Loucy (cell line): ENCODE measurements at regions not wholly inside any gene's neighbourhood (a gene's known extent, or its start where the extent isn't known, plus 50 kb on each side); places are given as distances from the start of the nearest gene placed in this dataset.

Source experiments
- H2AFZ ChIP-seq: fragments of 200-600 bp; sonication (generic); 2 replicates; pipeline ENCODE4 v1.6.0; 2016; ENCODE audit warnings: antibody characterized with exemption, mild to moderate bottlenecking, low read length, moderate library complexity
- H3F3A ChIP-seq: fragments of 200-600 bp; 2 replicates; pipeline ENCODE4 v1.6.0; 2016; ENCODE audit warnings: antibody characterized with exemption, low read depth, mild to moderate bottlenecking
- H3K27me3 ChIP-seq: fragments of 200-600 bp; sonication (generic); 2 replicates; pipeline ENCODE4 v1.6.1; 2014; ENCODE audit warnings: low read length, mild to moderate bottlenecking; ENCODE audit not compliant: insufficient read depth, poor library complexity, severe bottlenecking
- H3K36me3 ChIP-seq: fragments of 200-600 bp; sonication (generic); 2 replicates; pipeline ENCODE4 v1.6.1; 2016; ENCODE audit warnings: low read length; ENCODE audit not compliant: insufficient read depth
- H3K4me1 ChIP-seq: fragments of 200-600 bp; sonication (generic); 2 replicates; pipeline ENCODE4 v1.5.1; 2014; ENCODE audit warnings: low read length, mild to moderate bottlenecking; ENCODE audit not compliant: insufficient read depth, poor library complexity, severe bottlenecking
- H3K4me2 ChIP-seq: fragments of 200-600 bp; sonication (generic); 2 replicates; pipeline ENCODE4 v1.6.0; 2014; ENCODE audit warnings: antibody characterized with exemption, low read length, low read depth, mild to moderate bottlenecking; ENCODE audit not compliant: poor library complexity, severe bottlenecking
- H3K4me3 ChIP-seq: fragments of 200-600 bp; sonication (generic); 2 replicates; pipeline ENCODE4 v1.5.1; 2014; ENCODE audit warnings: low read length, mild to moderate bottlenecking, mixed read lengths; ENCODE audit not compliant: poor library complexity, severe bottlenecking
- H3K79me2 ChIP-seq: fragments of 200-600 bp; sonication (generic); 2 replicates; pipeline ENCODE4 v1.6.1; 2014; ENCODE audit warnings: low read length; ENCODE audit not compliant: insufficient read depth
- H3K9ac ChIP-seq: fragments of 200-600 bp; sonication (generic); 2 replicates; pipeline ENCODE4 v1.6.0; 2014; ENCODE audit warnings: mild to moderate bottlenecking, low read depth, low read length, moderate library complexity; ENCODE audit not compliant: poor library complexity, severe bottlenecking
- H3K9me2 ChIP-seq: fragments of 200-600 bp; sonication (generic); replicated peaks from 2 replicates; pipeline ENCODE4 v1.6.1; 2016; ENCODE audit warnings: low read depth, low read length, mixed read lengths
- H3K9me3 ChIP-seq: fragments of 200-600 bp; sonication (generic); 2 replicates; pipeline ENCODE4 v1.6.1; 2014; ENCODE audit warnings: mild to moderate bottlenecking, antibody characterized with exemption, low read length, low read depth; ENCODE audit not compliant: insufficient read depth
- H4K20me1 ChIP-seq: fragments of 200-600 bp; sonication (generic); 2 replicates; pipeline ENCODE4 v1.6.0; 2014; ENCODE audit warnings: antibody characterized with exemption, low read length, mild to moderate bottlenecking; ENCODE audit not compliant: insufficient read depth, poor library complexity, severe bottlenecking
- CTCF ChIP-seq: fragments of 200-600 bp; sonication (generic); conservative IDR thresholded peaks from 2 replicates; pipeline ENCODE4 v1.5.1; 2014; ENCODE audit warnings: mild to moderate bottlenecking, antibody characterized with exemption, low read length
- EZH2phosphoT487 ChIP-seq: fragments of 200-600 bp; IDR thresholded peaks from 2 replicates; pipeline ENCODE4 v1.6.1; 2018; ENCODE audit warnings: antibody characterized with exemption, mild to moderate bottlenecking, moderate library complexity, borderline replicate concordance

- Histone ChIP-seq H3K9ac (no peak overlapping the region), H3K27me3 (no peaks in the 10 kb centered on the region), H3K9me2 (no peaks in the 10 kb centered on the region), H2AFZ (peak overlapping the region; percentile 63), H3K4me2 (peak overlapping the region; percentile 66), H3K79me2 (no peaks in the 10 kb centered on the region), H3K4me3 (peak overlapping the region; percentile 46), H4K20me1 (no peaks in the 10 kb centered on the region), H3K36me3 (no peaks in the 10 kb centered on the region), H3F3A (0 out of 2 replicates have a peak, but pooled peaks cover 4% of the 10 kb centered on the region), H3K9me3 (no peaks in the 10 kb centered on the region), H3K4me1 (peaks cover 35% of the 10 kb centered on the region)
- TF ChIP-seq CTCF (no peak), EZH2phosphoT487 (no peak)
Measured at GRCh38 chr7:27032839-27033238, 63.0 kb downstream of the HOXA1 start.

- peak overlapping the region; percentile 66 for H3K4me2 ChIP-seq
- H3K4me3 ChIP-seq = peak overlapping the region; percentile 46
- no peaks in the 10 kb centered on the region for H4K20me1 ChIP-seq
- H3K79me2 ChIP-seq = no peaks in the 10 kb centered on the region
- H3F3A ChIP-seq = 0 out of 2 replicates have a peak, but pooled peaks cover 4% of the 10 kb centered on the region
- TF ChIP-seq EZH2phosphoT487 (no peak), CTCF (no peak)
- H2AFZ ChIP-seq = peak overlapping the region; percentile 77
- no peaks in the 10 kb centered on the region for H3K36me3 ChIP-seq
- no peaks in the 10 kb centered on the region for H3K27me3 ChIP-seq
- H3K9me2 ChIP-seq = no peaks in the 10 kb centered on the region
- no peaks in the 10 kb centered on the region for H3K9me3 ChIP-seq
- peaks cover 38% of the 10 kb centered on the region for H3K4me1 ChIP-seq
- H3K9ac ChIP-seq = peak overlapping the region; percentile 36
Measured at GRCh38 chr7:27031289-27032172, 64.3 kb downstream of the HOXA1 start.

GRCh38 chr7:27030393-27031050 is 65.3 kb downstream of the HOXA1 start:
- no peak for TF ChIP-seq EZH2phosphoT487
- no peak for TF ChIP-seq CTCF
- H3K36me3 ChIP-seq = no peaks in the 10 kb centered on the region
- H3K4me1 ChIP-seq = peaks cover 46% of the 10 kb centered on the region
- no peaks in the 10 kb centered on the region for H3K9me3 ChIP-seq
- H3K4me2 ChIP-seq = peak overlapping the region; percentile 66
- H4K20me1 ChIP-seq = no peaks in the 10 kb centered on the region
- 0 out of 2 replicates have a peak, but pooled peaks cover 4% of the 10 kb centered on the region for H3F3A ChIP-seq
- no peaks in the 10 kb centered on the region for H3K27me3 ChIP-seq
- no peak overlapping the region for H3K4me3 ChIP-seq
- peak overlapping the region; percentile 58; the same call in 1 of the 2 replicates for H2AFZ ChIP-seq
- H3K9ac ChIP-seq = peak overlapping the region; percentile 36
- H3K79me2 ChIP-seq = no peaks in the 10 kb centered on the region
- no peaks in the 10 kb centered on the region for H3K9me2 ChIP-seq
